Stomach (tissue), 8 donors: ENCODE measurements at regions not wholly inside any gene's neighbourhood (a gene's known extent, or its start where the extent isn't known, plus 50 kb on each side); places are given as distances from the start of the nearest gene placed in this dataset.

Experiments
- DNase-seq, 2 donors: peaks; one replicate each; pipeline versions ENCODE4 v3.0.0 to v3.0.0-alpha.2; 2013 to 2019
- H3K27ac ChIP-seq, 5 donors: fragments of 200-600 bp in 4 of 5; sonication (generic) in 4 of 5; one replicate each; pipeline ENCODE4 v1.5.1; 2013 to 2019; ENCODE audit warnings: mild to moderate bottlenecking in 1 of 5, moderate library complexity in 1 of 5
- H3K27me3 ChIP-seq, 3 donors: fragments of 200-600 bp; sonication (generic); one replicate each; pipeline ENCODE4 v1.5.1; 2017 to 2019; ENCODE audit warnings: mixed run types in 1 of 3
- H3K36me3 ChIP-seq, 4 donors: fragments of 200-600 bp; sonication (generic); 1 replicate in 3 of 4; 2 replicates in 1 of 4; pipeline ENCODE4 v1.5.1; 2016 to 2019
- H3K4me1 ChIP-seq, 4 donors: fragments of 200-600 bp; sonication (generic); one replicate each; pipeline ENCODE4 v1.5.1; 2016 to 2019
- H3K4me3 ChIP-seq, 4 donors: fragments of 200-600 bp; sonication (generic) in 3 of 4; one replicate each; pipeline ENCODE4 v1.5.1; 2016 to 2019; ENCODE audit warnings: mild to moderate bottlenecking in 1 of 4
- H3K9me3 ChIP-seq, 4 donors: fragments of 200-600 bp; sonication (generic); one replicate each; pipeline ENCODE4 v1.5.1; 2016 to 2019
- CTCF ChIP-seq, 7 experiments: fragments of 450-650 bp in 4 of 7; fragments of 200-600 bp in 3 of 7; sonication (generic) in 3 of 7; IDR thresholded peaks; one replicate each; pipeline ENCODE4 v1.5.1; 2016 to 2019; ENCODE audit warnings: antibody characterized with exemption in 7 of 7, control low read depth in 2 of 7, mild to moderate bottlenecking in 1 of 7
- EP300 ChIP-seq: sonication (generic); formaldehyde crosslinking; IDR thresholded peaks from one replicate; pipeline ENCODE4 v1.6.1; 2017; ENCODE audit warnings: antibody characterized with exemption
- POLR2A ChIP-seq, 4 donors: fragments of 450-650 bp; IDR thresholded peaks; one replicate each; pipeline ENCODE4 v1.6.1; 2016; ENCODE audit warnings: antibody characterized with exemption in 4 of 4, control low read depth in 2 of 4, mild to moderate bottlenecking in 1 of 4, moderate library complexity in 1 of 4
- POLR2AphosphoS5 ChIP-seq, 3 donors: sonication (generic); formaldehyde crosslinking; IDR thresholded peaks; one replicate each; pipeline ENCODE4 v1.6.1; 2016; ENCODE audit warnings: antibody characterized with exemption in 3 of 3
- WGBS, 5 donors: extraction: QIAGEN DNeasy Blood & Tissue Kit in 3 of 5; methylation state at CpG; one replicate each; pipeline versions ENCODE4 v1.1.5 to v1.1.7; 2013 to 2018; 5-methylcytosine and 5-hydroxymethylcytosine counted together
- intact Hi-C: fragments of 100-400 bp; cut with DNase I; formaldehyde crosslinking; loops from one replicate; pipeline ENCODE4 v1.15.1; 2023; ENCODE audit warnings: low total_unique reads
- donor health status: healthy with polysubstance abuse.
- donor health status: Bipolar disorder and iron deficiency.
- donor health status: healthy.

- Histone ChIP-seq H3K27ac (no peak overlapping the region), H3K36me3 (no peaks in the 10 kb centered on the region), H3K27me3 (peaks cover 0 to 16% (median 0%) of the 10 kb centered on the region in 3 donors), H3K4me1 (peaks cover 0 to 12% (median 0%) of the 10 kb centered on the region in 4 donors), H3K9me3 (peaks cover 0 to 14% (median 8%) of the 10 kb centered on the region in 4 donors), H3K4me3 (no peak overlapping the region)
- TF ChIP-seq POLR2AphosphoS5 (IDR thresholded peaks at IDR 0.05) (no peak), POLR2A (IDR thresholded peaks at IDR 0.05) (no peak), EP300 (no peak), CTCF (IDR thresholded peaks at IDR 0.05) (no peak)
- no peak for DNase-seq
- intact Hi-C loops: no loop called here
Observed at GRCh38 chr20:48390981-48391380, 436.8 kb downstream of the PREX1 start.

- no peaks in the 10 kb centered on the region for H3K36me3 ChIP-seq
- H3K4me3 ChIP-seq: no peak overlapping the region
- H3K9me3 ChIP-seq: peaks cover 0 to 9% (median 6%) of the 10 kb centered on the region in 4 donors
- no peak for DNase-seq
- intact Hi-C loops: no loop called here
- TF ChIP-seq POLR2A (IDR thresholded peaks at IDR 0.05): no peak
- no peak for TF ChIP-seq CTCF (IDR thresholded peaks at IDR 0.05)
- TF ChIP-seq EP300: no peak
- no peak for TF ChIP-seq POLR2AphosphoS5 (IDR thresholded peaks at IDR 0.05)
- H3K27me3 ChIP-seq: peaks cover 0 to 11% (median 0%) of the 10 kb centered on the region in 3 donors
- no peaks in the 10 kb centered on the region for H3K4me1 ChIP-seq
- 74 to 85% (median 77%) methylated on average over 5 of the region's 5 CpGs for WGBS, 5 donors
- H3K27ac ChIP-seq: no peak overlapping the region
Observed at GRCh38 chr20:48387675-48388074, 440.1 kb downstream of the PREX1 start.

GRCh38 chr20:48385527-48385926 is 442.3 kb downstream of the PREX1 start:
- Histone ChIP-seq H3K27me3 (peaks cover 0 to 11% (median 0%) of the 10 kb centered on the region in 3 donors), H3K36me3 (no peaks in the 10 kb centered on the region), H3K4me1 (no peaks in the 10 kb centered on the region), H3K27ac (no peak overlapping the region), H3K9me3 (no peaks in the 10 kb centered on the region), H3K4me3 (no peak overlapping the region)
- intact Hi-C loops: no loop called here
- no peak for TF ChIP-seq POLR2A (IDR thresholded peaks at IDR 0.05)
- no peak for TF ChIP-seq CTCF (IDR thresholded peaks at IDR 0.05)
- TF ChIP-seq EP300: no peak
- TF ChIP-seq POLR2AphosphoS5 (IDR thresholded peaks at IDR 0.05): no peak
- WGBS, 5 donors: 84 to 95% (median 93%) methylated on average over 4 of the region's 4 CpGs
- no peak for DNase-seq

- intact Hi-C loops: no loop called here
- H3K27ac ChIP-seq: no peak overlapping the region
- no peaks in the 10 kb centered on the region for H3K36me3 ChIP-seq
- no peak for DNase-seq
- no peaks in the 10 kb centered on the region for H3K9me3 ChIP-seq
- H3K27me3 ChIP-seq: peaks cover 0 to 11% (median 0%) of the 10 kb centered on the region in 3 donors
- H3K4me3 ChIP-seq: no peak overlapping the region
- no peak for TF ChIP-seq EP300
- TF ChIP-seq CTCF (IDR thresholded peaks at IDR 0.05): no peak
- no peak for TF ChIP-seq POLR2AphosphoS5 (IDR thresholded peaks at IDR 0.05)
- no peak for TF ChIP-seq POLR2A (IDR thresholded peaks at IDR 0.05)
- no peaks in the 10 kb centered on the region for H3K4me1 ChIP-seq
- WGBS, 5 donors: 64 to 92% (median 83%) methylated on average over 12 to 17 of the region's 17 CpGs
Observed at GRCh38 chr20:48385114-48385513, 442.7 kb downstream of the PREX1 start.
